Kidney glomerular epithelial cell (primary cell): ENCODE measurements at regions not wholly inside any gene's neighbourhood (a gene's known extent, or its start where the extent isn't known, plus 50 kb on each side); places are given as distances from the start of the nearest gene placed in this dataset.

Source experiments
- DNase-seq: peaks from one replicate; lab custom pipeline; 2025; lab: John Stamatoyannopoulos, UW

- DNase-seq, result no peak
Observed at GRCh38 chr10:33611423-33611822, 277.0 kb upstream of the NRP1 start.

- no peak for DNase-seq
Observed at GRCh38 chr10:33609546-33609945, 275.1 kb upstream of the NRP1 start.

- DNase-seq, result no peak
Observed at GRCh38 chr10:33602278-33602677, 267.8 kb upstream of the NRP1 start.

- DNase-seq, result no peak
Observed at GRCh38 chr10:33600381-33600780, 265.9 kb upstream of the NRP1 start.

- DNase-seq, result no peak
Observed at GRCh38 chr10:33596422-33596821, 262.0 kb upstream of the NRP1 start.

GRCh38 chr10:33594475-33594874 lies 260.0 kb upstream of the NRP1 start:
- peak; percentile 27 for DNase-seq

- no peak for DNase-seq
Observed at GRCh38 chr10:33588974-33589600, 254.6 kb upstream of the NRP1 start.

GRCh38 chr10:33584596-33584995 lies 250.1 kb upstream of the NRP1 start:
- DNase-seq, result peak; percentile 26

- no peak for DNase-seq
Observed at GRCh38 chr10:33579996-33580395, 245.5 kb upstream of the NRP1 start.

- DNase-seq, result no peak
Observed at GRCh38 chr10:33573606-33574005, 239.1 kb upstream of the NRP1 start.

GRCh38 chr10:33571616-33572015 lies 237.1 kb upstream of the NRP1 start:
- DNase-seq, result peak; percentile 44

GRCh38 chr10:33570495-33570894 lies 236.0 kb upstream of the NRP1 start:
- no peak for DNase-seq

GRCh38 chr10:33569702-33570101 lies 235.2 kb upstream of the NRP1 start:
- DNase-seq, result no peak

- DNase-seq, result no peak
Observed at GRCh38 chr10:33566426-33566825, 232.0 kb upstream of the NRP1 start.

- no peak for DNase-seq
Observed at GRCh38 chr10:33566001-33566400, 231.5 kb upstream of the NRP1 start.

GRCh38 chr10:33565231-33565630 lies 230.8 kb upstream of the NRP1 start:
- no peak for DNase-seq

GRCh38 chr10:33559105-33559504 lies 224.6 kb upstream of the NRP1 start:
- no peak for DNase-seq

- no peak for DNase-seq
Observed at GRCh38 chr10:33557313-33557712, 222.8 kb upstream of the NRP1 start.

- DNase-seq, result no peak
Observed at GRCh38 chr10:33556620-33557019, 222.2 kb upstream of the NRP1 start.

- no peak for DNase-seq
Observed at GRCh38 chr10:33556103-33556502, 221.6 kb upstream of the NRP1 start.

- no peak for DNase-seq
Observed at GRCh38 chr10:33553748-33554571, 219.5 kb upstream of the NRP1 start.

GRCh38 chr10:33552290-33552689 lies 217.8 kb upstream of the NRP1 start:
- DNase-seq, result no peak

- no peak for DNase-seq
Observed at GRCh38 chr10:33550811-33551210, 216.3 kb upstream of the NRP1 start.

- no peak for DNase-seq
Observed at GRCh38 chr10:33547976-33548375, 213.5 kb upstream of the NRP1 start.
